HG03521 (cell line): ENCODE measurements at regions not wholly inside any gene's neighbourhood (a gene's known extent, or its start where the extent isn't known, plus 50 kb on each side); places are given as distances from the start of the nearest gene placed in this dataset.

ENCODE experiments used
- ATAC-seq: cut with Tn5 transposase; IDR thresholded peaks from one replicate; pipeline ENCODE4 v1.9.1; 2021; ENCODE audit warnings: mild to moderate bottlenecking, moderate library complexity; ENCODE audit not compliant: unreplicated experiment

GRCh38 chr4:11131491-11131890, 297.2 kb downstream of the HS3ST1 start:
- ATAC-seq = no peak

- no peak for ATAC-seq
These were observed 298.3 kb downstream of the HS3ST1 start for GRCh38 chr4:11130195-11130970.

GRCh38 chr4:11120435-11120834, 308.3 kb downstream of the HS3ST1 start:
- no peak for ATAC-seq

- ATAC-seq = no peak
These were observed 309.2 kb downstream of the HS3ST1 start for GRCh38 chr4:11119474-11119873.

- no peak for ATAC-seq
These were observed 310.2 kb downstream of the HS3ST1 start for GRCh38 chr4:11118513-11118912.

- ATAC-seq = no peak
These were observed 311.8 kb downstream of the HS3ST1 start for GRCh38 chr4:11116940-11117339.

GRCh38 chr4:11111876-11112275, 316.8 kb downstream of the HS3ST1 start:
- ATAC-seq = no peak

GRCh38 chr4:11111370-11111769, 317.3 kb downstream of the HS3ST1 start:
- no peak for ATAC-seq

GRCh38 chr4:11106759-11107158, 321.9 kb downstream of the HS3ST1 start:
- no peak for ATAC-seq

- no peak for ATAC-seq
These were observed 322.5 kb downstream of the HS3ST1 start for GRCh38 chr4:11106190-11106589.

GRCh38 chr4:11105715-11106114, 323.0 kb downstream of the HS3ST1 start:
- no peak for ATAC-seq

- no peak for ATAC-seq
These were observed 330.2 kb downstream of the HS3ST1 start for GRCh38 chr4:11098461-11098860.

- no peak for ATAC-seq
These were observed 331.0 kb downstream of the HS3ST1 start for GRCh38 chr4:11097725-11098124.

- no peak for ATAC-seq
These were observed 347.7 kb downstream of the HS3ST1 start for GRCh38 chr4:11081006-11081405.

- no peak for ATAC-seq
These were observed 349.5 kb downstream of the HS3ST1 start for GRCh38 chr4:11079171-11079570.

- no peak for ATAC-seq
These were observed 354.0 kb downstream of the HS3ST1 start for GRCh38 chr4:11074581-11075241.

GRCh38 chr4:11073621-11074051, 355.1 kb downstream of the HS3ST1 start:
- ATAC-seq = no peak

- ATAC-seq = no peak
These were observed 355.7 kb downstream of the HS3ST1 start for GRCh38 chr4:11072999-11073398.

GRCh38 chr4:11072463-11072862, 356.2 kb downstream of the HS3ST1 start:
- ATAC-seq = no peak

GRCh38 chr4:11070813-11071212, 357.9 kb downstream of the HS3ST1 start:
- no peak for ATAC-seq

- no peak for ATAC-seq
These were observed 359.0 kb downstream of the HS3ST1 start for GRCh38 chr4:11069581-11070211.

- ATAC-seq = no peak
These were observed 359.6 kb downstream of the HS3ST1 start for GRCh38 chr4:11069083-11069482.
